AG04449 (cell line): ENCODE measurements at regions not wholly inside any gene's neighbourhood (a gene's known extent, or its start where the extent isn't known, plus 50 kb on each side); places are given as distances from the start of the nearest gene placed in this dataset.

Source experiments
- CTCF ChIA-PET: fragments of 350-600 bp; formaldehyde crosslinking; extraction: SDS; loops from one replicate; lab custom pipeline; 2021; ENCODE audit warnings: antibody characterized with exemption; lab: Yijun Ruan, JAX
- POLR2A ChIA-PET: fragments of 400-600, 350-600 bp; formaldehyde crosslinking; extraction: SDS; loops from one replicate; lab custom pipeline; 2020; ENCODE audit warnings: antibody characterized with exemption, inconsistent platforms; lab: Yijun Ruan, JAX
- DNase-seq: peaks from one replicate; pipeline ENCODE4 v3.0.0-alpha.2; 2010; ENCODE audit warnings: low read depth, low spot score
- H3K4me3 ChIP-seq: 2 replicates; pipeline ENCODE4 v1.5.1; 2011; ENCODE audit warnings: low read depth, mild to moderate bottlenecking, control low read depth, low read length
- CTCF ChIP-seq: IDR thresholded peaks from one replicate; pipeline ENCODE4 v1.5.1; 2011; ENCODE audit warnings: mild to moderate bottlenecking, moderate library complexity, low read length, control low read depth, inconsistent platforms; ENCODE audit not compliant: insufficient read depth; ENCODE audit errors: missing control alignments

GRCh38 chr7:110372685-110373084 lies 718.2 kb upstream of the LRRN3 start:
- CTCF ChIA-PET: no interaction called here
- POLR2A ChIA-PET: no interaction called here
- no peak overlapping the region for H3K4me3 ChIP-seq
- no peak for DNase-seq
- no peak for TF ChIP-seq CTCF

- no peak overlapping the region for H3K4me3 ChIP-seq
- ChIA-PET CTCF (no interaction called here), POLR2A (no interaction called here)
- no peak for DNase-seq
- TF ChIP-seq CTCF: no peak
These were observed 717.5 kb upstream of the LRRN3 start for GRCh38 chr7:110373416-110373815.

- H3K4me3 ChIP-seq: no peak overlapping the region
- DNase-seq: no peak
- CTCF ChIA-PET: no interaction called here
- POLR2A ChIA-PET: no interaction called here
- no peak for TF ChIP-seq CTCF
These were observed 717.1 kb upstream of the LRRN3 start for GRCh38 chr7:110373859-110374258.

- CTCF ChIA-PET: no interaction called here
- H3K4me3 ChIP-seq: no peak overlapping the region
- POLR2A ChIA-PET: no interaction called here
- no peak for DNase-seq
- TF ChIP-seq CTCF: no peak
These were observed 715.9 kb upstream of the LRRN3 start for GRCh38 chr7:110375068-110375467.

GRCh38 chr7:110382736-110383135 lies 708.2 kb upstream of the LRRN3 start:
- CTCF ChIA-PET: no interaction called here
- no peak overlapping the region for H3K4me3 ChIP-seq
- TF ChIP-seq CTCF: no peak
- no peak for DNase-seq
- POLR2A ChIA-PET: no interaction called here

GRCh38 chr7:110386006-110386405 lies 704.9 kb upstream of the LRRN3 start:
- no peak for DNase-seq
- CTCF ChIA-PET: no interaction called here

More at GRCh38 chr7:110386006-110386405, 704.9 kb upstream of the LRRN3 start:
- no peak overlapping the region for H3K4me3 ChIP-seq
- no peak for TF ChIP-seq CTCF
- POLR2A ChIA-PET: no interaction called here
